ENCODE measurements at regions not wholly inside any gene's neighbourhood (a gene's known extent, or its start where the extent isn't known, plus 50 kb on each side); places are given as distances from the start of the nearest gene placed in this dataset.

DNA sequence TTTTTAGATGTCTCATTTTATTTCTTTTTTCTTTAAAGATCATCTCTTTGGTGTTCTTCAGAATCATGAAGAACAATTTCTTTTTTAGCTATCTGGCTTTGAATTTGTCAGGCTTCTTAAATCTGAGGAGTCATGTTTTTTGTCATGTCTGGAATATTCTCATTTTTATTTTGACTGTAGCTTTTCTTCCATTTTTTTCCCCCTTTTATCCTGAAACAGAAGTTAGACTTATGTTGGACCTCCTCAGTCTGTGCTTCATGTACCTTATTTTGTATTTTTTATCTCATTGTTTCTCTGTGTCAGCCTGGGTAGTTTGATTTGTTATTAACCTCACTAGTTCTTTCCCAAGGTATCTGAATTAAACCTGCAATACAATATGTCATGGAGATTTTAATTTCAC, 319.2 kb upstream of the ADGRL4 start:
- DNase-seq (ENCODE audit: low read depth) = no peak

DNA sequence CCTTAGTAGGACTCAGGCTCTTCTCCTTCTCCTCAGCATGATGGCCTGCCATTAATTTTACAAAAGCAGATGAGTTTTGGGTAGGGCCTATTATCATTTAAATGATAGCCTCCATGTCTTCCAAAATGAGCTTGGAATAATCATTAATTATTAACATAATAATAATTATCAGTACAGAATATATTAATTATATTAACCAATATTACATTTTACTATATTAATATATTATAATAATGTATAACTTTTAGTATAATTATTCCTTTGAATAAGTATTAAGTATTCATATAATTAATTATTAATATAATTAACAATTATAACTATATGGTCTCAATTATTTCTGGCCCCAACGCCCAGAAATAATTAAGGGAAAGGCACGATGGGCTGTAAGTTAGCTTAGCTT, 318.6 kb upstream of the ADGRL4 start:
- DNase-seq (ENCODE audit: low read depth) = no peak

DNA sequence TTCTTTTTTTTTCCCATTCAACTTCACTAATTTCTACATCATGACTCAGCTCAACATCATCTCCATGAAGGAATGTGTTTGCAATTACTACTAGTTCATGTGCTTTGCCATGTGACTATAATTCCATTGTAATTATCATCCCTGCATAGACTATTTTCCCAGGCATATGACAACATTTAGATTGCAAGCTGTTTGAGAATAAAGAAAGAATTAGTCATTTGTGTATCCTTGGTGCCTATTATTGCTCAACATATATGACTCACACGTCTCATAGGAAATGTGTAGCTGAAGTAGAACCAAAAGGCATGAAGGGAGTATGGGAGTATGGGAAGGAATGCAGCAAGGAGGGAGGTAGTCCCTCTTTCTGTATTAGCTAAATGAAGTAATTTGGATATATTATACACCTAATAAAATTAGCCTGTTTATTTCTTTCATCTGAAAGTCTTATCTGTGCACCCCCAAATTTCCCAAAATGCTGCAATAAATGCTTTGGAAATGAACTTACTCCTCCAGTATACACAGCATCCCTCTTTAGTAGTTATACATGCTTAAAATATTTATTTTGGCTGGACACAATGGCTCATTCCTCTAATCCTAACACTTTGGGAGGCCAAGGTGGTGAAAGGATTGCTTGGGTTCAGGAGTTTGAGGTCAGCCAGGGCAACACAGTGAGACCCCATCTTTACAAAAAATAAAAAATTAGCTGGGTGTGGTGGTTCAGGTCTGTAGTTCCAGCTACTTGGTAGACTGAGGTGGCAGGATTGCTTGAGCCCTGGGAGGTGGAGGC, 316.9 kb upstream of the ADGRL4 start:
- DNase-seq (ENCODE audit: low read depth) = no peak

DNA sequence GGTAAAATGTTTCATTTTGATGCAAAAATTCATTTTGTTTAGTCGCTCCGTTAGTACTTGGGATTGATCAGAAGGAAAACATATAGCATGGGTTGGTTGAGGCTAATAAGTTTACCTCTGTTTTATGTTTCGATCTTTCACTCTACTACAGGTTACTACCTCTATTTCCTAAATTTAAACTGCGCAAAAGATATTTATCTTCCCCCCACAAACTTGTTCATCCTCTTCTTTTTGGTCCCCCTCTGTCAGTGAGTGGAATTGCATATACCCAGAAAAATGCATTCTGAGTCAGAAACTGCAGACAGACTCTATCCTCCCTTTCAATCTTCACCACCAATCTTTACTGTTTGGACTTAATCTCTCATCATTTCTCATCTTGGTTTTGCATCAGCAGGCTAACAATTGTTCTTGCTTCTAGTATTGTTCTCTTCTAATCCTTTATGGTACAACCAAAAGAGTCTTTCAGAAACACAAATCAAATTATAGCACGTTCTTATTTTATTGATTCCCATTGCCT, 316.0 kb upstream of the ADGRL4 start:
- no peak for DNase-seq (ENCODE audit: low read depth)

DNA sequence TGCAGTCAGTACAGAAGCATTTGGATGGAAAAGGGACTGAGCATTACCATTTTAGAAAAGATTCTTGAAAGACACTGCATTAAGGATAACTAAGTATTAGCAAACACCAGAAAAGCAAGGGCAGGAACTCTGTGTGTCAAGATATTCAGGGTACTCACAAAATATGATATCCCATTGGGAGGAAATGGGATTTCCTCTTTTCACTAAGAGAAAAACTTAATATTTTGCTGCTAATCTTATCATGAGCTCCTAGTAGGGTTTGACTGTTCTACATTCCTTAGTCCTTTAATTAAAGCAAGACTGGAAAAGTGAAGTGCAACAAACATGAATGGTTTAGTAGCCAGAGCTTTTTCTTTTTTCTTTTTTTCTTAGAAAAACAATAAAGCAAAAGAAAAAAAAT, 305.9 kb upstream of the ADGRL4 start:
- DNase-seq (ENCODE audit: low read depth) = no peak

DNA sequence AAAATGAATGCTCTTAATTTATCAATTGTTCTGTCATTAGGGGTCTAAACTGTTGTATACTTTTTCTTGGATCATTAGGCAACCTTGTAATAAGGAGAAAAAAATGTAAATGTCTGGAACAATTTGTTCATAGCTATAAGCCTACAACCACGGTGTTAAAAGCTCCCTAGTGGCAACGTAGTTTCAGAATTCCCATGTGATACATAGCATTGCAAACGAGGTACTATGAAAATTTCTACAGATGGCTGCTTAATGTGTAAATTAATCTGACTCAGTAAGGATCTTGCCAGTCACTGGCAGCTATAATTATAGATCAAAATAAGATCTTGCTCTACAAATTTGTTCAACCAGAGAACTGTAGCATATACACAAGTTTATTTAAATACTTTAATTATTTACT, 304.1 kb upstream of the ADGRL4 start:
- DNase-seq (ENCODE audit: low read depth) = no peak

DNA sequence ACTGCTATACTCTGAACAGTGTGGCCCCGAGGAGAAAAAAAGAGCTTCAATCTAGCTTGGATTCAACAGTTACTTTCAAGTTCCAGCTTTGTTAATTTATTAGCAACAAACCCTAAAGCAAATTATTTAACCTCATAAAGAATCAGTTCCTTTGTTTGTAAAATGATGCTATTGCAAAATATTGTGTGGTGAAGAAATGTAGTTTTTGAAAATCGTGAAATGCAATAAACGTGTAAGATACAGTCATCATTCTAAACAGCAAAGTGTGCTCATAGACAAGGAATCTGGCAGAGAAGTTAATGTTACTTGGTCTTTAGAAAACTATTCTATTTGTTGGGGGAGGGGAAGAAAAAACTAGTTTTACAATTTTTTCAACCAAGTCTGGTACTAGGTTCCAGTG, 297.6 kb upstream of the ADGRL4 start:
- DNase-seq (ENCODE audit: low read depth) = no peak

DNA sequence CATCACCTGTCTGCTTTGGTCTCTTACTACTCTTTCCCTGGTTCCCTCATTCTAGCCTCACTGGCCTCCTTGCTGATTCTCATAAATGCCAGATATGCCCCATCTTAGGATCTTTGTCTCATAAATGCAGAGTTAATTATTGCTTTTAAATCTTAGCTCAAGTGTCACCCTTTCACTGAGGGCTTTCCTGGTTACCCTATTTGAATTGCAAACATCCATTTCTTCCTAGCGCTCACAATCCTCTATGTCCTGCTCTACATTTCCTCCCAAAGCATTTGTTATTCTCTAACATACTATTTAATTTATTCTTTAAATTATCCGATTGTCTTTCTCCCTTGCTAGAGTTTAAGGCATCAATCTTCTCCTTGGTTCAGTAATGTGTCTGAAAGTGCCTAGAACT, 296.5 kb upstream of the ADGRL4 start:
- no peak for DNase-seq (ENCODE audit: low read depth)

DNA sequence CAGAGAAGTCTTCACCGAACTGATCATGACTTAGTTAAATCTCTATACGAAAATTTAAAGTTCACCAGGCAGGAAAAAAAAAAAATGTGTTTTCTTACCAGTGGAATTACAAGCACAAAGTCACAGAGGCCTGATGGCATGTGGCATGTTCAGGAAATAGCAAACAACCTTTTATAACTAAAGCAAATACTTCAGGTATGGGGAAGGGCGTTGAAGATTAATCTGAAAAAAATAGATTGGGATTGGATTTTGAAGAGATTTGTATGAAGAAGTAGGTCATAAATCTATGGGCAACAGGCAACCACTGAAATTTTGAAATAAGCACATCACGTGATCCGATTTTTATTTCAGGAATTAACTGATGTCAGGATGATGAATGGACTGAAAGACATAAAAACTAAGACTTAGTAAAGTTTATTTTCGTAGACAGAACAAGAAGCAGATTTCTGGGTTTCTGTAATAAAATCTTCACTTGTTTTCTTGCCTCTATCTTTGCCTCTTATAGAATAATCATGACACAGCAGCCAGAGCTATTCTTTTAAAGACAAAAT, 295.9 kb upstream of the ADGRL4 start:
- no peak for DNase-seq (ENCODE audit: low read depth)

DNA sequence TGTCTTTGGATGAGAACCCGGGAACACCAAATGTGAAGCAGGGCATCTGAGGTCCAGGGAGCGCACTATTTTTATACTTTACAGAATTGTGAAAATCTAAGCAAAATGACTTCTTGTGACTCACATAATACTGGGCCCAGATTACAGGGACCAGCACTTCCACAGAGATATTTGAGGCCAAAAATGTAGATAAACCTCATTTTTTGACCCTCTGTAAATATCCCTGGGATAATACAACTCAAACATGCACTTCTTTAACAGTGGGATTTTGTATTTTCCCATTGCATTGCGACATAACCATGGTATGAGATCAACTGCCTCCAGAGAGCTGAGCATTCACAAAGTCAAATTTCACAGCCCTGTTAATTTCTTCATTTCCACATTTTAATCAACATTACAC, 289.4 kb upstream of the ADGRL4 start:
- DNase-seq (ENCODE audit: low read depth) = no peak

DNA sequence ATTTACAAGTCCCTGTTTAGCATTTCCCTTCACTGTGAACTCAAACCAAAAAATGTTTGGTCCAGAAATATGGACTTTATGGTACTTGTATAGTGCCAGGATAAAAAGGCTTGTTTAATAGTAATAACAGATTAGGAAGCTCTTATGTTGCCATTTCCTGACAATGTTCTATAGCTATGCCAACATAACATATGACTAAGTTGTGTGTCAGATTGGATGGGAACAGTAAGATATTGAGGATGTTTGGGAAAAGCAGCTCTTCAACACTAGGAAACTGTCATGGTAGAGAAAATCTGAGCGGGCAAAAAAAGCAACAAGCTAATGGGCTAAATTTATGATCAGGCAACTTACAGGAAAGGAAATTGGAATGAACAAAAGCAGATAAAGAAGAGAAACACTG, 287.1 kb upstream of the ADGRL4 start:
- DNase-seq (ENCODE audit: low read depth) = no peak

DNA sequence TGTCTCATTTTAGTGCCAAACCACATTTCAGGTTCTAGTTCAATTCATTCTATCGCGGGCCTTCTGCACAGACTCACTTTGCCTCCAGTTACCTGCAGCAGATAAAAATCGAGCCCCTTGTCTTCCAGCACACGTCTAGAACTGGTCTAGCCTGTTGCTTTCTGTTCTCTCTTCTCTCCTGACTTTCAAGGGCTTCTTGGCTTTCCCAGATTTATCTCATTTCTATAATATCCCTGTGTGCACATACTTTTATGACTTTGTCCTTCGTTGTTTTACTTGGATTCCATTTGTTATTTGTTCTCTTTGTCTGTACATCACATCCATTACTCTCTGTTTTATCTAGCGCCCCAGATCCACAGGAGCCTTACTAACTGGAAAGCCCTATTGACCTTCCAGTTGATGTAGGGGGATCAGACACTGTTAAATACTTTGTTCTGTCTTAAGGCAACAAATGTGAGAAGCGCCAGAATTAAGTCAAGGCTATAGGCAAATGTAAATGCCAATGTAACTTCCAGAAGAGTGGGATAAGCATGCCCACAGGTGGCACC, 284.5 kb upstream of the ADGRL4 start:
- no peak for DNase-seq (ENCODE audit: low read depth)

DNA sequence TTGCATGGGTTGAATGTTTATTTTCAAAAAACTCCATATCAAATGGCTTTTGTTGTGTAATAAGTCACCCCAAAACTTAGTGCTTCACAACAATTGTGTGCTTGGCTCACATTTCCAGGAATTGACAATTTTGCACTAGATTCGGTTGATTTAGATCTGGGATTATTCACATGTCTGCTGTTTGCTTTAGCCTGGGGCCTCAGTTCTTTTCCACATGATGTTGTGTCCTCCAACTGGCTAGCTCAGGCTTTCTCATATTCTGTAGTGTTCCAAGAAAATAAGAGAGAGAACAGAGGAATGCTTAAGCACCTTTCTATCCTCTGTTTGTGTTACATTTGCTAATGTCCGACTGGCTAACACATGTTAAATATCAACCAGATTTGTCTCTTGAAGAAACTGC, 281.5 kb upstream of the ADGRL4 start:
- DNase-seq (ENCODE audit: low read depth) = no peak

DNA sequence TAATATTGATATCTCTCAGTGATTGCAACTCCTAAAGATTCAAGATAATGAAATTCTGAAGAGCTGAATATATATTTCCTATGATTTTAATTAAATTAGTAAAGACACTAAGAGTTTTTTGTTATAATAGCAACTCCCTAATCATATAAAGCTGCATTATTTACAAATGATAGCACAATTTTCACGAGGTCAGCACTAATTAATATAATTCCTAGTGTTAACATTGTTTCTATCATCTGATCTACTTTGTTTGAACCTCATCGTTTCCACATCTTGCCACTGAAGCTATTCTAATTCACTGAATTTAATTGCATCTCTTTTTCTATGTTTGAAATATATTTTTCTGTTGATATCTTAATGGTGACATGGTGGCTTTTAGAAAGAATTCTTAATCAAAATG, 279.1 kb upstream of the ADGRL4 start:
- DNase-seq (ENCODE audit: low read depth) = no peak

DNA sequence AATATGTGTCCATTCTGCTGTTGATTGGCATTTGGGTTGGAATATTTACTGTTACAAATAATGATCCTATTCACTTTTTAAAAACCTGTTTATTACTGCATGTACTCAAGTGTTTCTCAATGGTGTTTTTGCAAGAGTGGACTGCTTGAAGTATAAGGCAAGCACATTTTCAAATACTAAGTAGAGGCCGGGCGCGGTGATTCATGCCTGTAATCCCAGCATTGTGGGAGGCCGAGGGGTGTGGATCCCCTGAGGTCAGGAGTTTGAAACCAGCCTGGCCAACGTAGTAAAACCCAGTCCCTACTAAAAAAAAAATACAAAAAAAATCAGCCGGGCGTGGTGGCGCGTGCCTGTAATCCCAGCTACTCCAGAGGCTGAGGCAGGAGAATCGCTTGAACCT, 276.9 kb upstream of the ADGRL4 start:
- no peak for DNase-seq (ENCODE audit: low read depth)

DNA sequence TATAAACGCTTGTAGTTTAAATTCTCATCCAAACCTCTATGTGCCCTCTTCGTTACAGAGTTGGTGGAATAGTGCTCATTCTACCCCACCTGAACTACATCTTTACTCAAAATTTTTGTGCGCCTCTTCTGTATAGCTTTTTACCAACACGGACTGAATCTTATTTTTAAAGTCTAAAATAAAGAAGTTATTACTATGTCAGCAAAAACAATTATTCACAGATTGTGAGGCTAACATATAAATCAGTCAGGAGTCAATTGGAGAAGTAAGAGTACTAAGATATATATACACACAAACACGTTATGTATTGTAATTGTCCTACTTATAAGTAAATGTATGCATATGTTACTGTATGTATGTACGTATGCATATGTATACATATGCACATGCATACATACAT, 274.9 kb upstream of the ADGRL4 start:
- no peak for DNase-seq (ENCODE audit: low read depth)

DNA sequence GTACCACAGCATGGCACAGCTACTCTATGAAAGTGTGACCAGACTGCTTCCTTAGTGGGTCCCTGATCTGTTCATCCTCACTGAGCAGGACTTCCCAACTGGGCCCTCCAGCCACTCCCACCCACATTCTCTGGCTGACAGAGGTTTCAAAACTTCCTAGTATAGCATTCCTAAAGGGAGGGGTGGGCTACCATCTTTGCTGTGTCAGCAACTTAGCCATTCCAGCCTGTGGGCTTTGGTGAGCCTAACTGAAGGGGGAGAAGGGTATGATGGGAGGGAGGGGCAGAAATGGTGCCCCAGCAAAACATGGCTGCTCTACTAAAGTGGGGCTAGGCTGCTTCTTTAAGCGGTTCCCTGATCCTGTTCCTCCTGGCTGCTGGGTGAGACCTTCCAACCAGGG, 265.2 kb upstream of the ADGRL4 start:
- DNase-seq (ENCODE audit: low read depth) = no peak

DNA sequence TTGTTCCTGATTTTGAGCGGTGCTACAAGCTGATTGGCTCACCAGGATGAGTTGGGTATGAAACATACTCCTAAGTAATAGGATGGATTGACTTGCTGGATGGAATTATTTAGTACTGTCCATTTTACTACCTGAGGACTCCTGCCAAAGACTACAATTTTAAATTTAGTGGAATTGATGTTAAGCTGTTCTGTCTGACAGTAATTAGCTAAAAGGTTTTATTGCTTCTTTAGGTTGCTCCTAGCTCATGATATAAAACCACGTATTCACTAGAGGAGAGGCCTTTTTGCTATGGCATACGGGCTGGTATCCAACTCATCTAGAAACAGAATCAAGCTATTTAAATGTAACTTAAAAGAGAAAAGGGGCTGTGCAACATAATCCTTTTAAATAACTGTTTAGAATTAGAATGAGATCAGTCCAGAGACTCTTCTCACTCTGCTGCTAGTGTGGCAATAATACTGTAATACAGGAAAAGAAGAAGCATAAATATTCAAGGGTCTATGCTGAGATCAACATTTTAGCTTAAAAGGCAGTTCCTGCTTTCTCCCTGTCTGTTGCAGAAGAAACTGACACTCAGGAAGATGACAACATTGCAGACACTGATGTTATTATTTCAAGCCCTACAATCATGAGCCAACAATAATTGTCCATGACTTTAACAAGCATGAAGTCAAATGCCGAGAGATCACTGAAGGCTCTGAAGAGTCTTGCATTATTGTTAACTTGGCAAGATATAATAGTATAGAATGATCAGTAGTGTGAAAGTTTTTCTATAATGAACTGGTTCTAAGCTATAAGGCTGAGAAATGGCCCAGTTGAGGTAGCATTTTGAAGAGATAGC, 258.7 kb upstream of the ADGRL4 start:
- no peak for DNase-seq (ENCODE audit: low read depth)

DNA sequence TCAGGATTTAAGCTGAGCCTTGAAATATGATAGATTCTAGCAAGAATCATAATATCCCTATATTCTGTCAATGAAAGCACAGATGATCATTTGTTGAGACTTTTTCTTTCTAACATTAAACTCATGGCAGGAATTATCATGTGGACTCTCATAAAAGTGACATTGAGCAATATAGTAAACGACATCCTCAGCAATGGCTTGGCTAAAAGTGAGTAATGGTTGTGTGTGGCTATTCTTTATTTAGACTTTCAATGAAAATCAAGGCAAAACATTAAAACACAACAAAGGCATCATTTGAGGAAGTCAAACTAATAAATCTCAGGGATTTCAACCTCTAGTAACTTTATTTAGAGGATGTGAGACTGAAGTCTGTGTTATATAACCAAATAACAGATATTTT, 257.8 kb upstream of the ADGRL4 start:
- no peak for DNase-seq (ENCODE audit: low read depth)

DNA sequence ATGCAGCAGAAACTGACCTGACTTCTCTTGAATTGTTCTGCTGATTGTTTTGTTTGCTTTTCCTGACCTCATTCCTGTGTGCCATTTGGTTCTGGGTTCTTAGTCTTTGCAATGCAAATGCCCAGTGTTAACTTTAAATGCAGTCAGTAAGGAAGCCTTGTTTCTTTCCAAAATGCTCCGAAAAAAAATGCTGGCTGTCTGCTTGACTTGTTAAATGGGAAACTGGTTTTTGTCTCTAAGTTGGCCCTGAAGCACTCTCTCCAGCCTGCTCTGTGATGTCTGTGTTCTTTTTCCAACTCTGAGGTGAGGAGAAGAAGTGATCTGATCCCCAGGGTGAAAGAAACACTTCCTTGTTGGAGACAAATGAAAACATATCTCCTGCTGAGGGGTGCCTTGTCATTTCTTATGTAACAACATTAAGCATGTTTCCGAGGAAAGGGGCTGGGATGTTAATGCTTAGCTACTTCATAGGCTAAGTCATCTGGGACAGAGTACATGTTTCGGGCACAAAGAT, 256.3 kb upstream of the ADGRL4 start:
- no peak for DNase-seq (ENCODE audit: low read depth)

DNA sequence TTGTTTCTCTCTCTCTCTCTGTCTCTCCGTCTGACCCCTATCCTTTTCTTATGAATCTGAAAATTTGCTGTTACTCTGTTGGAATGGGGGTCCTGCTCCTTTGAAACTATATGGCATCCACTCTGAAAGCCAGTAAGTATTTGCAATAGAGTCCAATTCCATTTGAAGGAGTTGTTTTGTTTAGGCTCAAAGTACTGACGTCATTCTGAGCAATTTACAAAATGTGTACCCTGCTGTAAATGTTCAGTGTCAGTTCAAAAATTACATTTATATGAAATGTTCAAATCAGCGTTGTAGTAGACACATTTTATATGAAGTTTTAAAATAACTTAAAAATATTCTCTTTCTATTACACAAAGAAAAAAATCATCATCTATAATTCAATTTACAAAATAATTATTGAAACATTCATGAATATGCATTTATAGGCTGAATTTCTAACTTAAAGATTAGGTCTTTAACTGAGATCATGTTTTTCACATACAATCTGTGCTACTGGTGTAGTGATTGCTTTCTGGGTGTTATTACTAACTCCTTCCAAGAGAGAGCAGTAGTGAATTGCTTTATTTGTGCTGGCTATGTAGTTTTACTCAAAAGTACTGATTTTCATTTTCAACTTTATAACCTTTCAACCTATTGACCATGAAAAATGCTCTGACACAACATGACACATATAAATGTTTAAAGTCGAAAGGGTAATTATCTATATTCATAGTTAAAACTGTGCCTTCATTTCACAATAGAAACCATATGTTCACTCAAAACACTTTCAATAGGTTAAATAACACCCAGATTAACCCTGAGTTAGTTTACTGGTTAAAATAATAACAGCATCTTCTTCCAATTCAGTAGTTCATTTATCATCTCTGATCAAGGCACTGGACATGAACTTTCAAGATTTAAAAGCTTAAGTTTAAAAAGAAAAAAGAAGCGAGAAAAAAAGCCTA, 253.1 kb upstream of the ADGRL4 start:
- peak; percentile 8 for DNase-seq (ENCODE audit: low read depth)

Data from forelimb muscle (tissue), 1 donor.